Thymus (tissue), 11 donors: ENCODE measurements at regions not wholly inside any gene's neighbourhood (a gene's known extent, or its start where the extent isn't known, plus 50 kb on each side); places are given as distances from the start of the nearest gene placed in this dataset.

ENCODE experiments used
- DNase-seq, 9 donors: peaks; one replicate each; pipeline ENCODE4 v3.0.0-alpha.2; 2013; ENCODE audit warnings: low spot score in 9 of 9, low read depth in 6 of 9, missing footprints in 1 of 9
- H3K27ac ChIP-seq, 2 donors: one replicate each; pipeline ENCODE4 v1.5.1; 2013; ENCODE audit warnings: control low read depth in 1 of 2, low read depth in 1 of 2, low read length in 1 of 2, mild to moderate bottlenecking in 1 of 2, moderate library complexity in 1 of 2
- H3K27me3 ChIP-seq, 2 donors: one replicate each; pipeline ENCODE4 v1.5.1; 2013; ENCODE audit warnings: low read length in 1 of 2; ENCODE audit not compliant: control insufficient read depth in 2 of 2, insufficient read depth in 1 of 2
- H3K36me3 ChIP-seq, 2 donors: one replicate each; pipeline ENCODE4 v1.5.1; 2013; ENCODE audit warnings: low read length in 1 of 2, mild to moderate bottlenecking in 1 of 2, moderate library complexity in 1 of 2; ENCODE audit not compliant: control insufficient read depth in 2 of 2, insufficient read depth in 2 of 2
- H3K4me1 ChIP-seq, 2 donors: one replicate each; pipeline ENCODE4 v1.5.1; 2013; ENCODE audit warnings: low read length in 2 of 2; ENCODE audit not compliant: control insufficient read depth in 2 of 2, insufficient read depth in 2 of 2
- H3K4me3 ChIP-seq, 2 donors: one replicate each; pipeline ENCODE4 v1.5.1; 2013; ENCODE audit warnings: low read length in 2 of 2, control low read depth in 1 of 2, mild to moderate bottlenecking in 1 of 2
- H3K9me3 ChIP-seq, 2 donors: one replicate each; pipeline ENCODE4 v1.5.1; 2013; ENCODE audit warnings: low read length in 1 of 2, mild to moderate bottlenecking in 1 of 2; ENCODE audit not compliant: control insufficient read depth in 2 of 2, insufficient read depth in 1 of 2
- WGBS: extraction: QIAGEN DNeasy Blood & Tissue Kit; methylation state at CpG from one replicate; pipeline ENCODE4 v1.1.7; 2013; 5-methylcytosine and 5-hydroxymethylcytosine counted together
- donor health status: healthy.

- no peaks in the 10 kb centered on the region for H3K27me3 ChIP-seq
- no peaks in the 10 kb centered on the region for H3K4me1 ChIP-seq
- no peak for DNase-seq
- 48% methylated on average over 2 of the region's 2 CpGs for WGBS
- H3K9me3 ChIP-seq: no peaks in the 10 kb centered on the region
- H3K27ac ChIP-seq: no peak overlapping the region
- H3K4me3 ChIP-seq: no peak overlapping the region
- H3K36me3 ChIP-seq: no peaks in the 10 kb centered on the region
These were observed 688.8 kb downstream of the SEMA5A start for GRCh38 chr5:8857051-8857450.

GRCh38 chr5:8861764-8862163 lies 684.1 kb downstream of the SEMA5A start:
- Histone ChIP-seq H3K27me3 (no peaks in the 10 kb centered on the region), H3K27ac (no peak overlapping the region), H3K4me1 (no peaks in the 10 kb centered on the region), H3K9me3 (no peaks in the 10 kb centered on the region), H3K4me3 (no peak overlapping the region), H3K36me3 (no peaks in the 10 kb centered on the region)
- no peak for DNase-seq
- 63% methylated on average over 5 of the region's 5 CpGs for WGBS

GRCh38 chr5:8864053-8864452 lies 681.8 kb downstream of the SEMA5A start:
- WGBS: 60% methylated on average over 4 of the region's 4 CpGs
- no peaks in the 10 kb centered on the region for H3K36me3 ChIP-seq
- H3K27me3 ChIP-seq: no peaks in the 10 kb centered on the region
- H3K27ac ChIP-seq: no peak overlapping the region
- H3K4me3 ChIP-seq: no peak overlapping the region
- DNase-seq: no peak
- H3K4me1 ChIP-seq: no peaks in the 10 kb centered on the region
- H3K9me3 ChIP-seq: no peaks in the 10 kb centered on the region

- 77% methylated on average over 5 of the region's 5 CpGs for WGBS
- no peak overlapping the region for H3K27ac ChIP-seq
- H3K4me3 ChIP-seq: no peak overlapping the region
- DNase-seq: no peak
- no peaks in the 10 kb centered on the region for H3K36me3 ChIP-seq
- H3K27me3 ChIP-seq: no peaks in the 10 kb centered on the region
- H3K9me3 ChIP-seq: no peaks in the 10 kb centered on the region
- no peaks in the 10 kb centered on the region for H3K4me1 ChIP-seq
These were observed 680.6 kb downstream of the SEMA5A start for GRCh38 chr5:8865266-8865665.

GRCh38 chr5:8865686-8866374 lies 680.0 kb downstream of the SEMA5A start:
- Histone ChIP-seq H3K4me1 (no peaks in the 10 kb centered on the region), H3K27me3 (no peaks in the 10 kb centered on the region), H3K27ac (no peak overlapping the region), H3K4me3 (no peak overlapping the region), H3K36me3 (no peaks in the 10 kb centered on the region), H3K9me3 (no peaks in the 10 kb centered on the region)
- DNase-seq: no peak
- WGBS: 89% methylated on average over 7 of the region's 7 CpGs

GRCh38 chr5:8868283-8868682 lies 677.6 kb downstream of the SEMA5A start:
- no peak overlapping the region for H3K4me3 ChIP-seq
- DNase-seq: no peak
- H3K9me3 ChIP-seq: no peaks in the 10 kb centered on the region
- 93% methylated on average over 1 of the region's 1 CpG for WGBS
- H3K4me1 ChIP-seq: no peaks in the 10 kb centered on the region
- no peaks in the 10 kb centered on the region for H3K27me3 ChIP-seq
- no peaks in the 10 kb centered on the region for H3K36me3 ChIP-seq
- H3K27ac ChIP-seq: no peak overlapping the region

GRCh38 chr5:8869932-8870331 lies 675.9 kb downstream of the SEMA5A start:
- 70% methylated on average over 12 of the region's 12 CpGs for WGBS
- Histone ChIP-seq H3K4me1 (no peaks in the 10 kb centered on the region), H3K27ac (no peak overlapping the region), H3K27me3 (no peaks in the 10 kb centered on the region), H3K9me3 (no peaks in the 10 kb centered on the region), H3K36me3 (no peaks in the 10 kb centered on the region), H3K4me3 (no peak overlapping the region)
- DNase-seq: no peak

GRCh38 chr5:8870349-8870958 lies 675.4 kb downstream of the SEMA5A start:
- Histone ChIP-seq H3K27me3 (no peaks in the 10 kb centered on the region), H3K4me3 (no peak overlapping the region), H3K36me3 (no peaks in the 10 kb centered on the region), H3K4me1 (no peaks in the 10 kb centered on the region), H3K27ac (no peak overlapping the region), H3K9me3 (no peaks in the 10 kb centered on the region)
- DNase-seq: no peak
- 85% methylated on average over 20 of the region's 20 CpGs for WGBS

GRCh38 chr5:8870959-8871355 lies 674.9 kb downstream of the SEMA5A start:
- DNase-seq: no peak
- Histone ChIP-seq H3K36me3 (no peaks in the 10 kb centered on the region), H3K27ac (no peak overlapping the region), H3K4me3 (no peak overlapping the region), H3K4me1 (no peaks in the 10 kb centered on the region), H3K9me3 (no peaks in the 10 kb centered on the region), H3K27me3 (no peaks in the 10 kb centered on the region)
- WGBS: 74% methylated on average over 7 of the region's 7 CpGs
